Activated T-cell treated with anti-CD3 and anti-CD28 coated beads, Interleukin-2, amount 50 U/mL, for 4 hours (primary cell): ENCODE measurements at regions not wholly inside any gene's neighbourhood (a gene's known extent, or its start where the extent isn't known, plus 50 kb on each side); places are given as distances from the start of the nearest gene placed in this dataset.

Experiments
- ATAC-seq, 2 donors: fragments of 200-7000 bp; cut with Tn5 transposase; one replicate each; pipeline ENCODE4 v1.10.0; 2021
- DNase-seq: peaks from one replicate; pipeline ENCODE4 v3.0.0-alpha.2; 2020
- H3K27me3 Mint-ChIP-seq: one replicate; pipeline ENCODE4 v1.8.0; 2021; ENCODE audit warnings: low read depth, mixed read lengths
- H3K36me3 Mint-ChIP-seq: one replicate; pipeline ENCODE4 v1.8.0; 2022; ENCODE audit warnings: mixed read lengths; ENCODE audit not compliant: insufficient read depth
- H3K4me1 Mint-ChIP-seq: one replicate; pipeline ENCODE4 v1.8.0; 2021; ENCODE audit warnings: low read depth, mixed read lengths
- H3K4me3 Mint-ChIP-seq: one replicate; pipeline ENCODE4 v1.8.0; 2021; ENCODE audit warnings: mild to moderate bottlenecking, moderate library complexity, mixed read lengths
- H3K9me3 Mint-ChIP-seq: one replicate; pipeline ENCODE4 v1.8.0; 2021; ENCODE audit warnings: mixed read lengths

DNA sequence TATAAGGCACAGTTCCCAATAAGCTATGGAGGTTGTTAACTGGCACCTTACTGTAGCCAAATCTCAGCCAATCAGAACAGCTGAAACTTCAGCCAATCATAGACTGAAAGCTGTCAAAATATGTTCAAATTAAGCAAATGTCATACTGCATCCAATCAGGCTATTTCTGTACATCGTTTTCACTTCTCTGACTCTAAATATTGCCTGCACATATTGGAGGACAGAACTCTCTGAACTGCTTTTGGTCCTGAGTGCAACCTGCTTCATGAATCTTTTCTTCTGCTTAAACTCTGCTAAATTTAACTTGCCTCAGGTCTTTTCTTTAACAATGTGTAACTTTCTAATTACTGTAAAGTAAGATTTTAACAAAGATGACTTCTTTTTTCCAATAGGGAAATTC, 1198.9 kb upstream of the PCDH7 start:
- Mint-ChIP-seq H3K4me1 (no peaks in the 10 kb centered on the region), H3K36me3 (no peaks in the 10 kb centered on the region), H3K27me3 (no peaks in the 10 kb centered on the region), H3K4me3 (no peak overlapping the region), H3K9me3 (peaks cover 22% of the 10 kb centered on the region)
- DNase-seq (no peak), ATAC-seq (no peak)

DNA sequence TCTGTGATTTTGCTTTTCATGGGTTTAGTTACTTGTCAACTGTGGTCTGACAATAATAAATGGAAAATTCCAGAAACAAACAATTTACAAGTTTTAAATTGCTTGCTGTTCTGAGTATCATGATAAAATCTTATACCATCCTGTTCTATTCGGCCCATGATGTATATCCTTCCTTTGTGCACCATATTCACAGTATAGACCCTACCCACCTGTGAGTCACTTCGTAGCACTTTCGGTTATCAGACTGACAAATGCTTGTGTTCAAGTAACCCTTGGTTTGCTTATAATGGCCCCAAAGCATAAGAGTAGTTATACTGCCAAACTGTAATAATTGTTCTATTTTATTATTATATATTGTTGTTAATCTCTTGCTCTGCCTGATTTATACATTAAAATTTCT, 1183.4 kb upstream of the PCDH7 start:
- peaks cover 10% of the 10 kb centered on the region for H3K9me3 Mint-ChIP-seq
- DNase-seq = no peak
- H3K4me3 Mint-ChIP-seq = no peak overlapping the region
- no peaks in the 10 kb centered on the region for H3K27me3 Mint-ChIP-seq
- no peak for ATAC-seq
- no peaks in the 10 kb centered on the region for H3K4me1 Mint-ChIP-seq
- H3K36me3 Mint-ChIP-seq = no peaks in the 10 kb centered on the region

DNA sequence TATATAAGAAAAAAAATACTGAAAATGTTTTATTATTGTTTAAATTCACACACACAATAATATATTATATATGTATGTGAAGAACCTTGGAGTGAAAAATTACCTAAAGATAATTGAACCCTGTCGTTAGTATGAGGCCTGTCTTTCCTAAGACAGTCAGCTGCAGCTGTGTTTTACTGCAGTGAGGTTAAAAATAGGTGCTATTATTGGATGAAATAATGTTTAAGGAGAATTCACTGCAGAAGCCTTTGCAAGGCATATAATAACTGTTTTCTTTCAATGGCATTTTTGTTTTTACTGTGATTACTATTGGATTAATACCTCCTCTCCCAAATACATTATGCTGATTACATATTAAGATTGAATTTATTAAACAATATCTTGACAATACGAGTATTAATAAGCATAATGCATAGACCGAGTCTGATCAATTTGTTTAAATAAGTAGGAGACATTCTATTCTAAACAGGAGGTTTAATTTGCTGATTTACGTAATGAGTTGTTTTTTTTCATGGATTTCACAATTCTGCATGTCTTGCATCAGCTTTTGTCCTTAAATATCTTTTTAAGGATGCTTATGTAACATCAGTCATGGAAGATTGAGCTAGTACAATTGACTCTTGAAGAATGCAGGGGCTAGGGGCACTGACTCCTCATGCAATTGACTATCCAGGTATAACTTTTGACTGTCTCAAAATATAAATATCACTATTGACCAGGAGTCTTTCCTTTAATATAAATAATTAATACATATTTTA, 1181.1 kb upstream of the PCDH7 start:
- peaks cover 2% of the 10 kb centered on the region for H3K9me3 Mint-ChIP-seq
- no peak overlapping the region for H3K4me3 Mint-ChIP-seq
- DNase-seq = no peak
- H3K36me3 Mint-ChIP-seq = no peaks in the 10 kb centered on the region
- H3K27me3 Mint-ChIP-seq = no peaks in the 10 kb centered on the region
- ATAC-seq = no peak
- no peaks in the 10 kb centered on the region for H3K4me1 Mint-ChIP-seq

DNA sequence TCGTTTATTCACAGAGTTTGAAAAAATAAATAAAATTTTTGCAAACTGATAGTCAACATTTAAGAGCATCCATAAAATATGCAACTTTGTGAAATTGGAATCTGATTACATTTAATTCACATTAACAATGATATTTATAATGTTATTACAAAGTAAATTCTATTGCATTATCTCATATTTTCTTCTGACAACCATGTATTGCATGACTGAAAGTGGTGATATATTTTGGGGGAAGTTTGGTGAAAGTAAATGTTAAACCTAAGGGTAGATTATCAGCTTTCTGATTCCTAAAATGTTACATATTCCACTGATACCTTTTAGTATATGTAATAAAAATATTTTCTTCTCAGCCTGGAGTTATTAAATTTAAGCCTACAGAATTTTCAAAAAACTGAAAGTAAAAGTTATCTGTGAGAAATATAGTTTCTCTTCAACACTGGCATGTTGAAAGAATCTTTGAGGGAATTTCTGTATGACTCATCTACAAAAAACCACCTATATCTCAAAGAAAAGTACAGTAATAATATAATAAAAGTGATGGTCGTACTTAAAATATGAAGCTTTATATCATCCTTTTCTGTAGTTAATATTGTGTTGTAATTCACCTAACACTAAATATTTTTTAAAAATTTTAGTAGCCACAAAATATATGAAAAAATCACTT, 1179.6 kb upstream of the PCDH7 start:
- Mint-ChIP-seq H3K36me3 (no peaks in the 10 kb centered on the region), H3K27me3 (no peaks in the 10 kb centered on the region), H3K9me3 (peaks cover 4% of the 10 kb centered on the region), H3K4me3 (no peak overlapping the region), H3K4me1 (no peaks in the 10 kb centered on the region)
- no peak for DNase-seq
- no peak for ATAC-seq

DNA sequence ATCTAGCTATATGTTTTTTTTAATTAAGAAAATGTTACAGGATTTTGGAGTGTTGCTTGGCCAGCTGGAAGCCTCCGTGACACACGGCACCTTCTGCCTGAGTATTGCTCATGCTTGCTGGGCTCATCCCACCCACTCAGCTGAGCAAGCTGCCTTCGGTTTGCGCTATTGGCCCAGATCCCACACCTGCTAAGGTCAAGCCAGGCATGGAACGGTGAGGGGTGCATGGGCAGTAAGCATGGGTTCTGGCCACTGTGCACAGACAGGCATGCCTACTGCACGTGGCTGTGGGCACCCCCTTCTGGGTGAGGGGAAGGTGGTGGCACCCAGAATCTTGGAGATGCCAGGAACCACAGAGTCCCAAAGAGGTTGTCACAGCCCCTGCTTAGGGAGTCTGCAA, 1178.4 kb upstream of the PCDH7 start:
- no peak overlapping the region for H3K4me3 Mint-ChIP-seq
- ATAC-seq (no peak), DNase-seq (no peak)
- H3K27me3 Mint-ChIP-seq = no peaks in the 10 kb centered on the region
- H3K36me3 Mint-ChIP-seq = no peaks in the 10 kb centered on the region
- H3K4me1 Mint-ChIP-seq = no peaks in the 10 kb centered on the region
- H3K9me3 Mint-ChIP-seq = peaks cover 4% of the 10 kb centered on the region

DNA sequence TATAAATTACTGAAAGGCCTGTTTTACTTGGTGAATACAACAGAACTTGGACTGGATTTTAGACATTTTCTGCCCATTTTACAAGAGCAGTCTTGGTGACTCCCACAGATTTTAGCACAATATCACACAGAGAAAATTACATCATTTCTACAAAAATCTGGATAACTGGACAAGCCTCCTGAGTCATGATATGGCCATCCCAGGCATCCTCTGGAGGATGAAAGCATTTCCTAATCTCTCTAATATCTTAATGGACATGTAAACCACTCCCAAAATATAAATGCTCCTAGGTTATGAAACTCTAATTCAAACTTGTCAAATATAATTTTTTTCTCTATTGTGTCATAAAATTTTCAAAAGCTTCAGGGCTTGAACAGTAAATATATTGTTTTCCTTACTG, 1170.8 kb upstream of the PCDH7 start:
- H3K9me3 Mint-ChIP-seq = peaks cover 20% of the 10 kb centered on the region

DNA sequence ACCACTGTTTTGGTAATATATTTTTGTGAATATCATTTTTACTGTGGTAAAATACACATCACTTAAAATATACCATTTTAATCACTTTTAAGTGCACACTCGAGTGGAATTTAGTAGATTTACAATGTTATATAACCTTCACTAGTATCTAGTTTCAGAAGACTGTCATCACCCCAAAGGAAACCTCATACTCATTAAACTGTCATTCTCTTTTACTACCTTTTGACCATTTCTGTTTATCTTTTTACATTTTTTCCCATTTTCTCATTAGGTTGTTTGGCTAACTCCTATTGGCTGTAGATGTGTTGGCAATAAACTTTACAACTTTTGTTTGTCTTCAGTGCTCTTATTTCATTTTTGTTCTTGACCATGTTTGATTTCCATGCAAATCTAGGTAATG, 1168.3 kb upstream of the PCDH7 start:
- ATAC-seq = no peak
- Mint-ChIP-seq H3K4me1 (no peaks in the 10 kb centered on the region), H3K9me3 (peaks cover 24% of the 10 kb centered on the region), H3K27me3 (no peaks in the 10 kb centered on the region), H3K4me3 (no peak overlapping the region), H3K36me3 (no peaks in the 10 kb centered on the region)
- no peak for DNase-seq

More for the DNA sequence above, 1170.8 kb upstream of the PCDH7 start:
- DNase-seq = no peak
- Mint-ChIP-seq H3K4me3 (no peak overlapping the region), H3K27me3 (no peaks in the 10 kb centered on the region), H3K36me3 (no peaks in the 10 kb centered on the region), H3K4me1 (no peaks in the 10 kb centered on the region)
- no peak for ATAC-seq

DNA sequence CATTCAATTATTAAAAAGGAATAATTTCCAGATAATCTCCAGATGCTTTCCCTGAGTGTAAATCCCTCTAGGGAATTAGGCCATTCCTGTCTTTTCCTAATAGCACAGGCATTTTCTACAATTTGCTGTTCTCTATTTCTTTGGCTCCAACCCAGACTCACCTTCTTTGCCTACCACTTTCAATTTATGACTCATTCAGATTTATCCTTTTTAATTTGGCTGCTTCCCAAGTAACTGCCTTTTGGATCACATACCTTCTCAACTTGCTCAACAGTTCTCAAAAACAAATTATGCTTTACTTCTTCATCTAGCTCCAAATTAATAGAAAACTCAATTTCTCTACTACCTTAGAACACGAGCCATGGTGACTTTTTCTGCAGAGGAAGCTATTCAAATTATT, 1166.3 kb upstream of the PCDH7 start:
- ATAC-seq (no peak), DNase-seq (no peak)
- Mint-ChIP-seq H3K36me3 (no peaks in the 10 kb centered on the region), H3K4me1 (no peaks in the 10 kb centered on the region), H3K27me3 (no peaks in the 10 kb centered on the region), H3K4me3 (no peak overlapping the region), H3K9me3 (peaks cover 27% of the 10 kb centered on the region)

DNA sequence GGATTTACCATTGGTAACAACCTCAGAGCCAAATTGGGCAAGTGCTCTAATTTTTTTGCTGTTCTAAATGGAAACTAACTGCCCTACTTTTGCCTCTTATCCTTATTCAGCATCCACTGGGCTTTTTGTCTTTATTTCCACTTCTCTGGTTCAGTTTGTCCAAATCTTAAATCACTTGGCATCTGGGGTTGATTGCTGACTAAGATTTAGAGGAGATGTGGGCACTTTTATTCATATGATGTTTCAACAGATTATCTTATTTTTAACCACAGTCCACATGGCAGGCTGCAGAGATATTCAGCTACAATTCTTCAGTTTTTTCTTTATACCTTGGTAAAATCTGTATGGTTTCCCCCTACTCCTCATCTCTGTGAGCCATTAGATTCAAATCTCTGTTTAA, 1161.4 kb upstream of the PCDH7 start:
- ATAC-seq (no peak), DNase-seq (no peak)
- Mint-ChIP-seq H3K9me3 (peaks cover 19% of the 10 kb centered on the region), H3K4me3 (no peak overlapping the region), H3K36me3 (no peaks in the 10 kb centered on the region), H3K4me1 (no peaks in the 10 kb centered on the region), H3K27me3 (no peaks in the 10 kb centered on the region)

DNA sequence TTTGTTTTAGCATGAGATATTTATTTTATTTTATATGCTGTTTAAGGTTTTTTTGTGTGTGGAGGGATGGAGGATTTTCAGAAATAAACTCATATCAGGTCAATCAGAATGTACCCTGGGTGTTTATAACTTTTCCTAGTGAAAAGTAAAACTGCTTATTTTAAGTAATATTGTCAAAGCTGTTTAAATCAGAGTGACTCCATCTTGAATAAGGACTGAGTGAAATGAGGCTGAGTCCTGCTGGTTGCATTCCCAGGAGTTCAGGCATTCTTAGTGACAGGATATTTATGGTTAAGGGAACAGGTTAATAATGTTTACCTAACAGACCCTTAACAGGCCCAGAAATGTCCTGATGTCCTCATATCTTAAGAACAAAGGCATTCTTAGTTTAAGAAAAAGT, 1160.9 kb upstream of the PCDH7 start:
- ATAC-seq = no peak

DNA sequence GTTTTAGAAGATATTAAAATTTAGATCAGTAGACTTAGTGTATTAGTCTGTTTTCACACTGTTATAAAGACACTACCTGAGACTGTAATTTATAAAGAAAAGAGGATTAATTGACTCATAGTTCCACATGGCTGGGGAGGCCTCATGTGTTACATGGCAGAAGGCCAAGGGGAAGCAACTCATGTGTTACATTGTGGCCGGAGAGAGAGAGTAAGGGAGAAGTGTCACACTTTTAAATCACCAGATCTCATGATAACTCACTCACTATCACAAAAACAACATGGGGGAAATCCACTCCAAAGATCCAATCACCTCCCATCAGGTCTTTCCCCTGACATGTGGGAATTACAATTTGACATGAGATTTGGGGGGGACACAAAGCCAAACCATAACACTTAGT, 1159.7 kb upstream of the PCDH7 start:
- Mint-ChIP-seq H3K4me3 (no peak overlapping the region), H3K27me3 (no peaks in the 10 kb centered on the region), H3K4me1 (no peaks in the 10 kb centered on the region), H3K36me3 (no peaks in the 10 kb centered on the region), H3K9me3 (peaks cover 14% of the 10 kb centered on the region)
- DNase-seq = no peak
- ATAC-seq = no peak

More for the DNA sequence above, 1160.9 kb upstream of the PCDH7 start:
- H3K36me3 Mint-ChIP-seq = no peaks in the 10 kb centered on the region
- no peak overlapping the region for H3K4me3 Mint-ChIP-seq
- no peak for DNase-seq
- H3K4me1 Mint-ChIP-seq = no peaks in the 10 kb centered on the region
- no peaks in the 10 kb centered on the region for H3K27me3 Mint-ChIP-seq
- H3K9me3 Mint-ChIP-seq = peaks cover 19% of the 10 kb centered on the region

DNA sequence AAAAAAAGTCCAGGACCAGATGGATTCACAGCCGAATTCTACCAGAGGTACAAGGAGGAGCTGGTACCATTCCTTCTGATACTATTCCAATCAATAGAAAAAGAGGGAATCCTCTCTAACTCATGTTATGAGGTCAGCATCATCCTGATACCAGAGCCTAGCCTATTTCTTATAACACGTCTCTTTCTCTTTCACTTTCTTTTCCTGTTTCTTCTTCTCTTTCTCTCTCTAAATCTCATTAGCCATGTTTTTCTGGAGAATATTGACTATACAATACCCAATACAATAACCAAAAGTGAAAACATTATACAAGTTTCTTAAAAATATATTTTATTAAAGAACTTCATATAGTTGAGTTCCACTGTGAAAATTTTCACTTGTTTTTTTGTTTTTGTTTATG, 1154.9 kb upstream of the PCDH7 start:
- no peaks in the 10 kb centered on the region for H3K9me3 Mint-ChIP-seq
- H3K4me1 Mint-ChIP-seq = no peaks in the 10 kb centered on the region
- no peak for DNase-seq
- H3K27me3 Mint-ChIP-seq = no peaks in the 10 kb centered on the region
- H3K36me3 Mint-ChIP-seq = no peaks in the 10 kb centered on the region
- H3K4me3 Mint-ChIP-seq = no peak overlapping the region
- no peak for ATAC-seq

DNA sequence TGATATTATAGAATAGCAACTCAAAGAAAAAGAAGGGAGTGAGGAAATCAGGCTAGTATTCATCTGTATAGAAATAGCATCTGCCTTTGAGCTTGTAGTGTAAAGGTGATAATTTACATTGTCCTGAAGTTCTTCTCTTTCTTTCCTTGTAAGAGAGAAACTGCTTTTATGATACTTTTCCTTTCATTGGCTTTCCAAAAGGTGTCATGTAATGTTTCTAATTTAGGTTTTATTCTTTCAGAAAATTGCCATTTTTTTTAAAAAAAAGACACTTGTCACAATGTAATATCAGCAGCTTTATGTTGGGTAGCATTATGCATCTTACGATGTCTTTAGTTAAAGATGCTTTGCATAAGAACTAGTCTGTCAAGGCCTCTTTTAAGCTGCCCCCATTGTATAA, 1153.8 kb upstream of the PCDH7 start:
- H3K4me1 Mint-ChIP-seq = no peaks in the 10 kb centered on the region
- no peak for DNase-seq
- H3K4me3 Mint-ChIP-seq = no peak overlapping the region
- no peaks in the 10 kb centered on the region for H3K27me3 Mint-ChIP-seq
- no peak for ATAC-seq
- H3K36me3 Mint-ChIP-seq = no peaks in the 10 kb centered on the region
- H3K9me3 Mint-ChIP-seq = no peaks in the 10 kb centered on the region

DNA sequence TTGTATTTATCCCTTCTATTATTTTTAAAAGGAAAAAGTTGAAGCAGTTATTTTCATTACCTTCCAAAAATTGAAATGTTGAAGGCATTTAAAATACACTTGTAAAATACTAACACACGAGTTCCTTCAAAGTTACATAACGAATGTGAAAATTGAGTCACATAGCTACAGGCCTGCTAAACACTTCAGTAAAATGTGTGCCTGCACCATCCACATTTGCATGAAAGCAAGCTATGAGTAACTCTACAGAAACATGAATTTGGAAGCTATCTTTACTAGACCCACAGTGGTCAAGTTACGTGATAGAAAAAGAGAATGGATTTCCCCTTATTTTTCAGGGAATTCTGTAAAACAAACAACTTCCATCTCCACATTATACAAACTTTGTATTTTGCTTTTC, 1148.8 kb upstream of the PCDH7 start:
- ATAC-seq (no peak), DNase-seq (no peak)
- Mint-ChIP-seq H3K36me3 (no peaks in the 10 kb centered on the region), H3K4me3 (no peak overlapping the region), H3K9me3 (peaks cover 4% of the 10 kb centered on the region), H3K27me3 (no peaks in the 10 kb centered on the region), H3K4me1 (no peaks in the 10 kb centered on the region)

DNA sequence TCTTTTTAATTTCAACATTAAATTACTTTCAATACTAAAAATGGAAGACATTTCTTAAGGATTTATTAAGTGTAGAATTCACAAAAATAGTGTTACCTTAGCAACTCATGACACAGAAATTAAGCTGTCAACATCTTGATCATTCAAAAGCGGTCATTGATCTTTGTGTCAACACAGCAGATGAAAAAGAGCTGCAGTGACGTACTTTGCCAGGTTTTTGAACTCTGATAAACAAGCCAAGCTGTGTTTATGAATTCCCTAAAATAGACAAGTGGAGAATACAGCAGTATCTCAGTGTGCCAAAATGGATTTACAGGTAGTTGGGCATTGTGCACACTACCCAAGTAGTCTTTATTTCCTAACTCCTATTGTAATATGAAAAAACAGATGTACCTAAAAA, 1141.8 kb upstream of the PCDH7 start:
- no peak for DNase-seq
- no peaks in the 10 kb centered on the region for H3K27me3 Mint-ChIP-seq
- no peak overlapping the region for H3K4me3 Mint-ChIP-seq
- no peak for ATAC-seq
- no peaks in the 10 kb centered on the region for H3K4me1 Mint-ChIP-seq
- H3K9me3 Mint-ChIP-seq = peaks cover 10% of the 10 kb centered on the region
- no peaks in the 10 kb centered on the region for H3K36me3 Mint-ChIP-seq
